ENCODE measurements at regions not wholly inside any gene's neighbourhood (a gene's known extent, or its start where the extent isn't known, plus 50 kb on each side); places are given as distances from the start of the nearest gene placed in this dataset.

- no peak for DNase-seq (ENCODE audit: insufficient read length, low spot score)
- FAIRE-seq: no peak
- TF ChIP-seq POLR2A (IDR thresholded peaks at IDR 0.05; ENCODE audit: low read depth, low read length): no peak
Observed at GRCh38 chr12:11549119-11549518, 100.4 kb upstream of the ETV6 start.

DNA sequence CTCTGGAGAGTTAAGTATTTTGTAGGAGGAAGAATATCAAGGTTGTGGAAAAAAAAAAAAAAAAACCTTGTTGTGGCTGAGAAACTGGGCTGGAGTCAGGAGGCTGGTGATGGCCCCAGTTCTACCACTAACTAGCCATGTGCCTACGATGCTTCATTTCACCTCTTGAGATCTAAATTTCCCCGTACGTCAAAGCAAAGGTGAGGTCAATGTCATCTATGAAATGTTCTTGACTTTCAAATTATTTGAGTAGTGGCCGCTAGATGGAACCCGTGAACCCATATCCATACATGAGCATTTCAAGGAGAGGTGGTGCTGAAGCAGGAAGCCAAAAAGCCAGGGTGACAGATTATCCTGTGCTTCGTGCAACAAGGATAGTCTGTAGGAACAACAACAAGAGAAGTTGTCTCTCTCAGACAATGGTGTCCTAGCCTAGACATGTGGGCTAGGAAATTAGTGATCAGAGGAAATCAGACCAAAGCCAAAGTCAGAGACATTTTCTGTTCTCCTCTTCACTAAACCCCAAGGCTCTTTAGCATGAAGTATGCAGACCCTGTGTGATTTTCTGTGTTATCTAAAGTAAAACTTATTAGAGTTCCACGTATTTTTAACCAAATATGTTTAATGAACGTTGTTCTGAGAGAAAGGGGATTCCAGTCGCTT lies 95.5 kb upstream of the ETV6 start:
- no peak for TF ChIP-seq POLR2A (IDR thresholded peaks at IDR 0.05; ENCODE audit: low read depth, low read length)
- DNase-seq (ENCODE audit: insufficient read length, low spot score) (peak; percentile 55), FAIRE-seq (peak; percentile 96)

DNA sequence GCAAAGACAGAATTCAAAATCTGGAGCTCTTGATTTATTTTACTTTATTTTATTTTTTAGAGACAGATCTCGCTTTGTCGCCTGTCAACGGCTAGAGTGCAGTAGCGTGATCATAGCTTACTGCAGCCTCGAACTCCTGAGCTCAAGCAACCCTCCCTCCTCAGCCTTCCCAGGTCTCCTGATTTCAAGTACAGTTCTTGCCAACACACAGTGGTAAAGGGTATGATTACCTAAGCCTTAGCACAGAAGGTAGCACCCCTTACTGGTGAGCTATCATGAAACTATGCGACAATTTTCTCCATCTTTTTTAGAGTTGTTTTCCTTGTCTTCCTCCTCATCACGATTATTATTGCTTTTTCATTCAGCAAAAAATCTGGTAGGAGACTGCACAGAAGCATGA lies 94.3 kb upstream of the ETV6 start:
- no peak for DNase-seq (ENCODE audit: insufficient read length, low spot score)
- no peak for TF ChIP-seq POLR2A (IDR thresholded peaks at IDR 0.05; ENCODE audit: low read depth, low read length)
- no peak for FAIRE-seq

- no peak for TF ChIP-seq POLR2A (IDR thresholded peaks at IDR 0.05; ENCODE audit: low read depth, low read length)
- DNase-seq (ENCODE audit: insufficient read length, low spot score) (no peak), FAIRE-seq (no peak)
Observed at GRCh38 chr12:11555743-11556625, 93.5 kb upstream of the ETV6 start.

- no peak for FAIRE-seq
- DNase-seq (ENCODE audit: insufficient read length, low spot score): no peak
- TF ChIP-seq POLR2A (IDR thresholded peaks at IDR 0.05; ENCODE audit: low read depth, low read length): no peak
Observed at GRCh38 chr12:11556682-11557081, 92.8 kb upstream of the ETV6 start.

- no peak for FAIRE-seq
Observed at GRCh38 chr12:11559626-11560340, 89.7 kb upstream of the ETV6 start.

GRCh38 chr12:11561411-11561810 lies 88.1 kb upstream of the ETV6 start:
- TF ChIP-seq POLR2A (IDR thresholded peaks at IDR 0.05; ENCODE audit: low read depth, low read length): no peak
- DNase-seq (ENCODE audit: insufficient read length, low spot score) (no peak), FAIRE-seq (no peak)

More at GRCh38 chr12:11559626-11560340, 89.7 kb upstream of the ETV6 start:
- no peak for TF ChIP-seq POLR2A (IDR thresholded peaks at IDR 0.05; ENCODE audit: low read depth, low read length)
- no peak for DNase-seq (ENCODE audit: insufficient read length, low spot score)

- TF ChIP-seq POLR2A (IDR thresholded peaks at IDR 0.05; ENCODE audit: low read depth, low read length): no peak
- DNase-seq (ENCODE audit: insufficient read length, low spot score): no peak
- FAIRE-seq: no peak
Observed at GRCh38 chr12:11563785-11564739, 85.4 kb upstream of the ETV6 start.

- FAIRE-seq (no peak), DNase-seq (ENCODE audit: insufficient read length, low spot score) (no peak)
- TF ChIP-seq POLR2A (IDR thresholded peaks at IDR 0.05; ENCODE audit: low read depth, low read length): no peak
Observed at GRCh38 chr12:11564984-11565651, 84.4 kb upstream of the ETV6 start.

GRCh38 chr12:11565752-11566151 lies 83.7 kb upstream of the ETV6 start:
- FAIRE-seq: no peak
- no peak for DNase-seq (ENCODE audit: insufficient read length, low spot score)
- TF ChIP-seq POLR2A (IDR thresholded peaks at IDR 0.05; ENCODE audit: low read depth, low read length): no peak

DNA sequence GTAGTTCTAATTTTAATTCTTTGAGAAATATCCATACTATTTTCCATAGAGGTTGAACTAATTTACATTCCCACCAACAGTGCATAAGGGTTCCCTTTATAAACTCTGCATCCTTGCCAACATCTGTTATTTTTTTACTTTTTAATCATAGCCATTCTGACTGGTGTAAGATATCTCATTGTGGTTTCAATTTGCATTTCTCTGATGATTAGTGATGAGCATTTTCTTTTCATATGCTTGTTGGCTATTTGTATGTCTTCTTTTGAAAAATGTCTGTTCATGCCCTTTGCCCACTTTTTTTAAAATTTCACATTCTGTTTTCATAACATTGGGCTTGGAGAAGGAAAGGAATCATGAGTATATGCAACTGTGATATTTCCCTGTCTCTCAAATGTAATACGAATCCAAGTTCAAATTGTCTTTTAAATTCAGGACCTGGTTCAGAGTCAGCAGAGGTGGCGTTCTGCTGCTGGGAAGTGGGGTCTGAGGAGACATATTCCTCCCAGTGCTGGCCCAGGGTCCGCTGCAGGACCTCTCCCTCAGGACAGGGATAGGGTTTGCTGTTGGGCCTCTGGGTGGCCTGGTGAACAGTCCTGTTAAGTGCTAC lies 81.2 kb upstream of the ETV6 start:
- no peak for FAIRE-seq
- TF ChIP-seq POLR2A (IDR thresholded peaks at IDR 0.05; ENCODE audit: low read depth, low read length): no peak
- DNase-seq (ENCODE audit: insufficient read length, low spot score): no peak

DNA sequence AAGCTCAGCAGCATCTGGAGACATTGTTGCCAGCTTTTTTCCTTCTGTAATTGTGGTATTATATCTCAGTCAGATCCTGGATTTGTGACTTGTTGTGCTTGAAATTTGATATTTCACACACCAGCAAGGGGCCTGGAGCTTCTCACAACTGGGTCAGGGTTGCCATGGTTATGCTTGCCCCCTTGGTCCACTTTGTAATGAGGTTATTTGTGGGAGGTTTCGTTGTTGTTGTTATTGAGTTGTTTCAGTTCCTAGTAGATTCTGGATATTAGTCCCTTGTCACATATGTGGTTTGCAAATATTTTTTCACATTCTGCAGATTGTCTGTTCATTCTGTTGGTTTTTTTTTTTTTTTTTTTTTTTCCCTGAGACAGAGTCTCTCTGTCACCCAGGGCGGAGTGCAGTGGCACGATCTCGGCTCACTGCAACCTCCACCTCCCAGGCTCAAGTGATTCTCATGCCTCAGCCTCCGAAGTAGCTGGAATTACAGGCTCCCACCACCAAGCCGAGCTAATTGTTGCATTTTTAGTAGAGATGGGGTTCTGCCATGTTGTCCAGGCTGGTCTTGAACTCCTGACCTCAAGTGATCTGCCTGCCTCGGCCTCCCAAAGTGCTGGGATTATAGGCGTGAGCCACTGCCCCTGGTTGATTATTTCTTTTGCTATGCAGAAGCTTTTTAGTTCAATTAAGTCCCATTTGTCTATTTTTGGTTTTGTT lies 80.6 kb upstream of the ETV6 start:
- FAIRE-seq (no peak), DNase-seq (ENCODE audit: insufficient read length, low spot score) (no peak)
- no peak for TF ChIP-seq POLR2A (IDR thresholded peaks at IDR 0.05; ENCODE audit: low read depth, low read length)
